ENCODE measurements at regions not wholly inside any gene's neighbourhood (a gene's known extent, or its start where the extent isn't known, plus 50 kb on each side); places are given as distances from the start of the nearest gene placed in this dataset.

- no peak overlapping the region for H3K27ac ChIP-seq
- H3K4me3 ChIP-seq: no peak overlapping the region
- no peak for TF ChIP-seq POLR2A (IDR thresholded peaks at IDR 0.05)
- TF ChIP-seq, protein P1, sequence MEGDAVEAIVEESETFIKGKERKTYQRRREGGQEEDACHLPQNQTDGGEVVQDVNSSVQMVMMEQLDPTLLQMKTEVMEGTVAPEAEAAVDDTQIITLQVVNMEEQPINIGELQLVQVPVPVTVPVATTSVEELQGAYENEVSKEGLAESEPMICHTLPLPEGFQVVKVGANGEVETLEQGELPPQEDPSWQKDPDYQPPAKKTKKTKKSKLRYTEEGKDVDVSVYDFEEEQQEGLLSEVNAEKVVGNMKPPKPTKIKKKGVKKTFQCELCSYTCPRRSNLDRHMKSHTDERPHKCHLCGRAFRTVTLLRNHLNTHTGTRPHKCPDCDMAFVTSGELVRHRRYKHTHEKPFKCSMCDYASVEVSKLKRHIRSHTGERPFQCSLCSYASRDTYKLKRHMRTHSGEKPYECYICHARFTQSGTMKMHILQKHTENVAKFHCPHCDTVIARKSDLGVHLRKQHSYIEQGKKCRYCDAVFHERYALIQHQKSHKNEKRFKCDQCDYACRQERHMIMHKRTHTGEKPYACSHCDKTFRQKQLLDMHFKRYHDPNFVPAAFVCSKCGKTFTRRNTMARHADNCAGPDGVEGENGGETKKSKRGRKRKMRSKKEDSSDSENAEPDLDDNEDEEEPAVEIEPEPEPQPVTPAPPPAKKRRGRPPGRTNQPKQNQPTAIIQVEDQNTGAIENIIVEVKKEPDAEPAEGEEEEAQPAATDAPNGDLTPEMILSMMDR (IDR thresholded peaks at IDR 0.05): no peak
- H3K27me3 ChIP-seq: no peaks in the 10 kb centered on the region
- H3K9me3 ChIP-seq: no peaks in the 10 kb centered on the region
- H3K4me1 ChIP-seq: no peaks in the 10 kb centered on the region
- no peak for DNase-seq
- H3K36me3 ChIP-seq: no peaks in the 10 kb centered on the region
These were observed 117.9 kb downstream of the CDC42EP3 start for GRCh38 chr2:37553411-37554154.

DNA sequence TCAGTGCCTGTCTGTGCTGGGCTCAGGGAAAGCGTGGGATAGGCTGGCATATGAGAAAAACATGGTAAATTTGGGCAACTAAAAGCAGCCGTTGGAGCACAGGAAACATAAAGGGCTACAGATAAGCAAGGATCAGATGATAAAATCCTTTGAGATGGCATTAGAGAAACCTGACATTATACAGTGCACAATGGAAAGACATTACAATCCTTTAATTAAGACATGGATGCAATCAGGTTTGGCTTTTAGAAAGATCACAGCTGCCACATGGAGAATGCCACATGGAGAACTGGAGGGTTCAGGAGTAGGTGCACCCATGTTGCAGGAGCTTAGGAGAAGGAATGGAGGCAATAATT, 117.3 kb downstream of the CDC42EP3 start:
- Histone ChIP-seq H3K27me3 (no peaks in the 10 kb centered on the region), H3K27ac (no peak overlapping the region), H3K9me3 (no peaks in the 10 kb centered on the region), H3K36me3 (no peaks in the 10 kb centered on the region), H3K4me3 (no peak overlapping the region), H3K4me1 (no peaks in the 10 kb centered on the region)
- TF ChIP-seq, protein P1 (IDR thresholded peaks at IDR 0.05): no peak
- no peak for DNase-seq

GRCh38 chr2:37554687-37555086, 116.8 kb downstream of the CDC42EP3 start:
- H3K27me3 ChIP-seq: no peaks in the 10 kb centered on the region
- no peak for TF ChIP-seq POLR2A (IDR thresholded peaks at IDR 0.05)
- TF ChIP-seq, protein P1 (IDR thresholded peaks at IDR 0.05): no peak

GRCh38 chr2:37555457-37555856, 116.0 kb downstream of the CDC42EP3 start:
- no peaks in the 10 kb centered on the region for H3K27me3 ChIP-seq
- H3K4me3 ChIP-seq: no peak overlapping the region

More at GRCh38 chr2:37554687-37555086, 116.8 kb downstream of the CDC42EP3 start:
- DNase-seq: no peak
- no peak overlapping the region for H3K4me3 ChIP-seq
- H3K4me1 ChIP-seq: no peaks in the 10 kb centered on the region
- no peak overlapping the region for H3K27ac ChIP-seq
- no peaks in the 10 kb centered on the region for H3K36me3 ChIP-seq
- H3K9me3 ChIP-seq: no peaks in the 10 kb centered on the region

GRCh38 chr2:37556256-37556655, 115.2 kb downstream of the CDC42EP3 start:
- no peak overlapping the region for H3K4me3 ChIP-seq
- no peaks in the 10 kb centered on the region for H3K36me3 ChIP-seq
- no peaks in the 10 kb centered on the region for H3K27me3 ChIP-seq
- no peak for DNase-seq
- H3K9me3 ChIP-seq: no peaks in the 10 kb centered on the region
- H3K27ac ChIP-seq: no peak overlapping the region
- TF ChIP-seq, protein P1 (IDR thresholded peaks at IDR 0.05): no peak
- TF ChIP-seq POLR2A (IDR thresholded peaks at IDR 0.05): no peak
- no peaks in the 10 kb centered on the region for H3K4me1 ChIP-seq

More at GRCh38 chr2:37555457-37555856, 116.0 kb downstream of the CDC42EP3 start:
- Histone ChIP-seq H3K9me3 (no peaks in the 10 kb centered on the region), H3K36me3 (no peaks in the 10 kb centered on the region), H3K4me1 (no peaks in the 10 kb centered on the region), H3K27ac (no peak overlapping the region)
- DNase-seq: peak in 2 of 3 donors; percentile 66 to 69
- TF ChIP-seq, protein P1 (IDR thresholded peaks at IDR 0.05): no peak
- no peak for TF ChIP-seq POLR2A (IDR thresholded peaks at IDR 0.05)
